Right lobe of liver (tissue), 4 donors: ENCODE measurements at regions not wholly inside any gene's neighbourhood (a gene's known extent, or its start where the extent isn't known, plus 50 kb on each side); places are given as distances from the start of the nearest gene placed in this dataset.

Experiments used
- CTCF ChIP-seq, 4 donors: fragments of 200-600 bp in 3 of 4; fragments of 450-650 bp in 1 of 4; IDR thresholded peaks; one replicate each; pipeline versions ENCODE4 v1.5.1 to v1.8.0; 2016 to 2022; ENCODE audit warnings: antibody characterized with exemption in 4 of 4, mild to moderate bottlenecking in 2 of 4
- POLR2A ChIP-seq: fragments of 450-650 bp; IDR thresholded peaks from one replicate; pipeline ENCODE4 v1.6.1; 2017; ENCODE audit warnings: antibody characterized with exemption, mild to moderate bottlenecking
- donor health status: DM: no; HTN: no; CAD: no.
- donor health status: DM: no; HTN: no; CAD: no.
- donor health status: DM: no; HTN: yes; CAD: no.

GRCh38 chr1:13949546-13949945 is 249.6 kb downstream of the PRDM2 start:
- TF ChIP-seq CTCF (IDR thresholded peaks at IDR 0.05) (no peak), POLR2A (no peak)
